ENCODE measurements at regions not wholly inside any gene's neighbourhood (a gene's known extent, or its start where the extent isn't known, plus 50 kb on each side); places are given as distances from the start of the nearest gene placed in this dataset.

DNA sequence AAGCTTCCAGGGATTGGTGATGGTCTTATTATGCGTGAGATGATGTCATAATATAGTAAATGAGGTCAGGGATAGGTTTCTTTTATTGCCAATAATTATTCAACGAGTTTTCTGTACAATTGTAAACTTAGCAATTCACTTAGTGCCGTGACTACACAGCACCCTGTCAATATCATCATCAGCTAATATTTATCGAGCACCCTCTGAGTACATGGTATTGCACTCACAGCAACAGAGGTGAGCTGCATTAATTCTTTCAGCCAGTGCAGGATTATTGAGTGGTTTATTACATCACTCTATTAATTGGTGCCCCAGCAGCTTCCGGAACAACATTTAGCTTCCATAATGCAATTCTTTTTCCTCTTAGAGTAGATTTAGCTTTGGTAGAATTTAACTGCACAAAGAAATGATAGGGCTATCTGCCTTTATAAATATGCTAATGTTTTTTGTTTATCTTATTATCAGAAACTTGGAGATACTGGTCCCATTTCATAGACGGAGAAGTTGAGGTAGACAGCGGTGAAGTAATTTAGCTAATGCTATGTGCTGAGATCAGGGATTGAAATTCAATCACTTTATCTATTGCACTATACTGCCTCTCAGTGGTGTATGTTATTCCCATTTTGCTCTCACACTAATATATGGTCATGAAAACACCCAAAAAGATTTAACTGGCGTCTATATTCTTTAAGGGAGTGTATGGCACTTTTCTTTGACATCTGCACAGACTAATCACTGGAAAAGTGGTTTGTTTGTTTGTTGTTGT is 726.1 kb upstream of the WWC1 start:
- TF ChIP-seq EZH2phosphoT487 (IDR thresholded peaks at IDR 0.05; ENCODE audit: insufficient read depth, low read depth): no peak
- no peak for TF ChIP-seq EZH2 (IDR thresholded peaks at IDR 0.05; ENCODE audit: insufficient read depth, poor library complexity, severe bottlenecking)
